GM21526 (cell line): ENCODE measurements at regions not wholly inside any gene's neighbourhood (a gene's known extent, or its start where the extent isn't known, plus 50 kb on each side); places are given as distances from the start of the nearest gene placed in this dataset.
"Not testable (repeated sequence)": the region's sequence is repeated elsewhere in the genome, so short reads cannot be mapped to it uniquely, and the experiment has no call there.

ENCODE experiments used
- ATAC-seq: cut with Tn5 transposase; IDR thresholded peaks from one replicate; pipeline ENCODE4 v1.9.1; 2021; ENCODE audit warnings: moderate library complexity; ENCODE audit not compliant: unreplicated experiment, low FRiP score

- ATAC-seq, result no peak
These were observed 178.5 kb upstream of the P2RY1 start for GRCh38 chr3:152656214-152656971.

GRCh38 chr3:152656972-152657355 lies 178.0 kb upstream of the P2RY1 start:
- ATAC-seq, result no peak

GRCh38 chr3:152658977-152659720 lies 175.8 kb upstream of the P2RY1 start:
- ATAC-seq, result no peak

GRCh38 chr3:152662157-152662556 lies 172.8 kb upstream of the P2RY1 start:
- no peak for ATAC-seq

- no peak for ATAC-seq
These were observed 170.2 kb upstream of the P2RY1 start for GRCh38 chr3:152664766-152665165.

- no peak for ATAC-seq
These were observed 167.7 kb upstream of the P2RY1 start for GRCh38 chr3:152667267-152667666.

GRCh38 chr3:152669560-152669959 lies 165.4 kb upstream of the P2RY1 start:
- no peak for ATAC-seq

- no peak for ATAC-seq
These were observed 163.2 kb upstream of the P2RY1 start for GRCh38 chr3:152671446-152672319.

GRCh38 chr3:152672320-152672649 lies 162.6 kb upstream of the P2RY1 start:
- ATAC-seq, result no peak

GRCh38 chr3:152676810-152677379 lies 158.0 kb upstream of the P2RY1 start:
- ATAC-seq, result no peak

GRCh38 chr3:152677491-152677890 lies 157.4 kb upstream of the P2RY1 start:
- ATAC-seq, result no peak

GRCh38 chr3:152682477-152682876 lies 152.5 kb upstream of the P2RY1 start:
- no peak for ATAC-seq

GRCh38 chr3:152683521-152683999 lies 151.4 kb upstream of the P2RY1 start:
- no peak for ATAC-seq

GRCh38 chr3:152684279-152684678 lies 150.7 kb upstream of the P2RY1 start:
- no peak for ATAC-seq

GRCh38 chr3:152688313-152688712 lies 146.6 kb upstream of the P2RY1 start:
- no peak for ATAC-seq

GRCh38 chr3:152692326-152692725 lies 142.6 kb upstream of the P2RY1 start:
- not testable (repeated sequence) for ATAC-seq

GRCh38 chr3:152693521-152694250 lies 141.2 kb upstream of the P2RY1 start:
- not testable (repeated sequence) for ATAC-seq

GRCh38 chr3:152695840-152696239 lies 139.1 kb upstream of the P2RY1 start:
- ATAC-seq, result no peak

- ATAC-seq, result no peak
These were observed 138.0 kb upstream of the P2RY1 start for GRCh38 chr3:152696962-152697361.
